GM18507 (cell line): ENCODE measurements at regions not wholly inside any gene's neighbourhood (a gene's known extent, or its start where the extent isn't known, plus 50 kb on each side); places are given as distances from the start of the nearest gene placed in this dataset.

Source experiments
- DNase-seq: peaks from one replicate; pipeline ENCODE4 v3.0.0; 2011; ENCODE audit warnings: low read depth; ENCODE audit not compliant: insufficient read length; ENCODE audit errors: extremely low spot score
- FAIRE-seq: peaks from 2 replicates; lab custom pipeline; 2011; peaks lifted over from hg19 to GRCh38; lab: Jason Lieb, UNC

- no peak for DNase-seq
These were observed 1213.6 kb downstream of the VRK1 start for GRCh38 chr14:98010784-98011183.

GRCh38 chr14:98014851-98015615 is 1217.9 kb downstream of the VRK1 start:
- FAIRE-seq (no peak), DNase-seq (no peak)

More at GRCh38 chr14:98010784-98011183, 1213.6 kb downstream of the VRK1 start:
- FAIRE-seq, result no peak

DNA sequence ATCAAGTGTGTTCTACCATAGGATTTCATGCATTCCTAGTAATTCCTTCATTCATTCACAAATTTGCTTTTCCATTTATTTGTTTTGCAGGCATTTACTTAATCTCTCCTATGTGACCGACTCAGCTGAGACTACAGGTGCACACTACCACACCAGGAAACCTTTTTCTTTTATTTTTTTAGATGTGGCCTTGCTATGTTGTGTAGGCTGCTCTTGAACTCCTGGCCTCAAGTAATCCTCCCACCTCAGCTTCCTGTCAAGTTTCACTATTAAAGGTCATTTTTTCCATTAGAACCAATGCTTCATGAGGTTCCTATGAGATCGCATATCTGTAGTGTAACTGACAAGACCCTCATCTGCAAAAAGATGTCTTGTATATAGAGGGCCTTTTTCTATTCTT is 1218.7 kb downstream of the VRK1 start:
- no peak for FAIRE-seq
- no peak for DNase-seq

DNA sequence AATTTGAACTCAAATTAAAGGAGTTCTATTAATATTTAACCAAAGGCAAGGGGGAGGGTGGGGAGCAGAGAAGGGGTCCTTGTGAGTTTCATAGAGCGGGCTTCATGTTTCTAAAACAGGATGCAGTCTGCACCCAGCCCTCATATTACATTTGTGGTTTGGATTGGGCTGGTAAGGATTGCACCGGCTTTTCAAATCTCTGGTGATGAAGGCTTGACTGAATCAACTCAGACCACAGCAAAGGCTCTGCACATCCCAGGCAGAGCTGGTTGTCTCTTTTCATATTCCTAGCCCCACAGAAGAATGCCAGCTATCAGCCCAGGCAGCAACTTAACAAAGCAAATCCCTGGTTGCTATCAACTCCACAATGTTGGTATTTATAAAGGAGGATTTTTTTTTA is 1221.4 kb downstream of the VRK1 start:
- FAIRE-seq (no peak), DNase-seq (no peak)

DNA sequence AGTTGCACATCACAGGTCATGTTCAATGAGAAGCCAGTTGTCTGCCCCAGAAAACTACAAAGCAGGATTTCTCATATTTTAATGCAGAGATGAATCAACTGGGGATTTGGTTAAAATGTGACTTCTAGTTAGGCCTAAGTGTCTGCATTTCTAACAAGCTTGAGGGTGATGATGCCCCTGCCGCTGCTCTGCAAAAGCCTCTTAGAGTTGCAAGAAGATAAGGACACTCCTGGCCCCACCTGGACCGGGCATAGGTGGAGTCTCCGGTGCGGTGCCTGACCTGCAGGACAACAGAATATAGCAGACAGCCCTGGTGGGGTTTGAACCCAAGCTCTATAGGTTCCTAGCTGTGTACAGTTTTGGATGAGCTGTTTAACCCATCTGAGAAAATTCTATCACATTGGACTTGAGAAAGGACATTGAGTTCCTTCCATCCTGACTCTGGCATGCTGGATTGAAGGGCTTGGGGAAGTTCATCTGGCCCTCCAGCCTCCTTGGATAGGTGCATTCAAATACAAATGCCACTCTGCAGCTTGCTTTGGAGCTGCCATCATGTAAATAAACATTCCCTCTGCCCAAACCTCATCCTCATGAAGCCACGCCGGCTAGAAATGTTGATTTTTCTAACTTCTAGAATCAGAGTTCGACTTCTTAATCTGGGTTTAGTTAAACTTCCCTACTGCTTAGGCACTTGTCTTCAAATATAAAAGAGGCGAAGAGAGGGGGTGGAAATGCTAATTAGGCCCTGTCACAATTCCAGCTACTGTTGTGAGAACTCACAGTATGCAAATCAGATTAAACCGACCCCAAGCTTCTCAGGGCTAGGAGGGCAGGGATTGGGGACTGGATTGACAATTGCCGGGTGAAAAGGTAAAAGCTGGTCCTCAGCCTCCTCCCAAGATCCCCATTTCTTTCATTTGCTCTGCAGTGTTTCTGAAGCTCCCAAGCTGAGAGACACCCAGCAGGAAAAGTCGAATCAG is 1225.6 kb downstream of the VRK1 start:
- no peak for DNase-seq
- FAIRE-seq, result no peak

DNA sequence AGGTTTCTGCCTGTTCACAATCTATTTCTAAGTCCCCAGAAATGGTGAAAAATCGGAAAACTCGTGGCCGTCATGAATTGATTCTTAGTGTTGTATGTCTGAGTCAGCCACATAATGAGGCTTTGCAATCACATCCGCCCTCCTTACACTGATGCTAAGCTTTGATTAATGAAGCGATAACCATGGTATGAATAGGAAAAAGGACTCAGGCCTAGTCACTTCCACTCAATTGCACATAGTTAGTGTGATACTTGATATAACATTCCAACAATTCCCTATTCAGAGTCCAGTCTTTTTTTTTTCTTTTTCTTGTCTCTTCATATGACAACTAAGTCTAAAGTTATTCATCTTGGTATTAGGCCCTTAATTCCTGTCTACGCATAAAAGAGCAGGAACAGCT is 1231.0 kb downstream of the VRK1 start:
- DNase-seq (no peak), FAIRE-seq (no peak)

- FAIRE-seq (no peak), DNase-seq (no peak)
These were observed 1236.6 kb downstream of the BCL11B start for GRCh38 chr14:98035396-98035795.

DNA sequence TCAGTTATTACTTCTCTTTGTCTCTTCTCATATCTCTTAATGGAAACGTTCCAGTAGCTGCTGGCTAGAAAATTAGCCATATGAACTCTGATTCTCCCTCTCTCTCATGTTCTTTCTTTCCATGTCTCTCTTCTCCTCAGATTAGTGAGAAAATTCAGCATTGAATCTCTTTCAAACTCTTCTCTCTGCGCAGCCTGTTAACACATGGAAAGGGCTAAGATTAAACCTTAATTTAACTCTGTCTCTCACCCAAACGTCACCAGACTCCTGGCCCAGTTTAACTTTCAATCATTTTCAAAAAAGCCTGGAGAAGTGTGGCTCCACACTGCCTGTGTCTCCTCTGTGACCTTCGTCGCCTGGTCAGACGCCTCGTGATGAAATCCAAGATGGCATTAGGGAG is 1234.2 kb downstream of the BCL11B start:
- no peak for DNase-seq

DNA sequence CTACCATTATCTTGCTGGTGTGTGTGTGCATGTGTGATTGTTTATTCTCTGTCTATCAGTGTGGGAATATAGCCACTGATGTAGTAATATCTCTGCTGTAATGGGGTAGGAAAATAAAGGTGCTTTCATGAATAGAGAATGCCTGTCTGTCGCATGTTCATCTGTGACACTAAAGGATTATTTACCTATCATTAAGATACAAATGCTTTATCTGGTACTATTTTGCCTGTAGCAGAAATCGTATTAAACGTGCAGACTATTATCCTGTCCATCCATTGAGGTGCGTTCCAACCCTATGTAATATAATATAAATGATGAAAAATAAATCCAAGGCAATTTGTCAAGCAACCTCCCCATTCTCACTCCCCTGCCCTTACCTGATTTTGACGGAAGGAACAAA is 1215.1 kb downstream of the BCL11B start:
- FAIRE-seq (no peak), DNase-seq (no peak)

More for the DNA sequence above, 1234.2 kb downstream of the BCL11B start:
- FAIRE-seq, result no peak

GRCh38 chr14:98059106-98059505 is 1212.9 kb downstream of the BCL11B start:
- FAIRE-seq (no peak), DNase-seq (no peak)

DNA sequence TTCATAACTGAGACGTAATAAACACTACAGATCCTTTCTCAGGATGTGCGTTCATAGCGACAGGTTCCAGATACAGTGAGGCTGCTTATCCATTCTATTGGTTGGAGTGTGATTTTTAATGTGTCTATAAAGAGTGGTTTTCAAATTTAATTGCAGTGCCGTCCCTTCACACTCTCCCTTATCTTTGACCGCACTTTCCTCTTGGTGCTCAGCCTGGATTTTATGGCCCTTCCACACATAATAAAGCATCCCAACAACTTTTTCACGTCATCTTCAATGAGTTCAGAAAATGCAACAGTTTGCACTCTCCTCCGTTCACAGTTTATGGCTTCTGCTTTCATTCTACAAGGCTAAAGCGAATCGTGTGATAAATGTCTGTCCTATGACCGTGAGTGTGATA is 1209.9 kb downstream of the BCL11B start:
- DNase-seq (no peak), FAIRE-seq (no peak)

GRCh38 chr14:98069712-98070171 is 1202.3 kb downstream of the BCL11B start:
- DNase-seq, result no peak

DNA sequence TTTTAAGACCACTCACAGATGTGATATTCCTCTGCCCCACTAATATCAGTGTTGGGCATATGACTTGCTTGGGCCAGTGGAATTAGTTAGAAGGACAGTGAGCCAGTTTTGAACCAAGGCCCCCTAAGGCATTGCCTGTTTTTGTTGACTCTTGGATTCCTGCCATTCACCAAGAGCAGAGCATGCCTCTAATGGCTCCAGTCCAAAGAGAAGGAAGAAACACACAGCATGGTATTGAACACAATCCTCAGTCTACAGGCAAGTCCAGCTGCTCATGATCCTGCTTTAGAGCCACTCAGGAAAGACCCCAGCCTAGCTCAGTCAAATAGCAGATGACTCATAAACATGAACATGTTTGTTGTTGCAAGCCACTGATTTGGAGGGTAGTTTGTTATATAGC is 1201.5 kb downstream of the BCL11B start:
- FAIRE-seq, result no peak
- no peak for DNase-seq

More at GRCh38 chr14:98069712-98070171, 1202.3 kb downstream of the BCL11B start:
- no peak for FAIRE-seq

DNA sequence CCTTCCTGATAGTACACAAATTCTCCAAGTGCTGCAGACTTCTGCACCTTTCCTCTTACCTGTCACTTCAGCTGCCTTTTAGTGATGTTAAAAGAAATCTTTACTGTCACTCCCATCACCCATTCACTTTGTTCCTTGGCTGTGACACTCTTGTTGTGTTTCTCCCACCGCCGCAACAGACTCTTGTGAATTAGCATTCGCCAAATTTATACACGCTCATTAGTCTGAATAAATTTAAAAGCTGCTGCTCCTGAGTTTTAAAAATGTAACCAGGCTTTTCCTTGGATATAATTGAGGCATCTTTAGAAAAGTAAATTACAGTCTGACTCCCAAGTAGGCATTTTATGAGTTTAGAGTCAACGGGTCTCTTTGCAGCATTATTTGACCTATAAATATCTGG is 1197.9 kb downstream of the BCL11B start:
- DNase-seq (no peak), FAIRE-seq (no peak)

DNA sequence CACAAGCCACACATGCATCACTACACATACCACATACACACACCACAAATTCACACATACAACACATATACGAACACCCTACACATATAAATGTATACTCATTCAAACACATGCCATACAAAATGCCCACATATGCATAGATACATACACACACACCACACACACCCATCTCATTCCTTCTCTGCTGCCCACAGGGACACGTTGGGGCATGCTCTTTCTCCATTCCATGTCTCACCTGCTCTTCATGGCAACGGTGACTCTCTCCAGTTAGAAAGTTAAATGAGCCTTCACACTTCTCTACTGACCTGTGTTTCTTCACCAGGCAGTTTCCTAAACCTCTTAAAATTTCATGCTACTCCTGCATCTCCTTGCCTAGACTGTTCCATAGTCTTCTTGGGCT is 1194.8 kb downstream of the BCL11B start:
- FAIRE-seq, result no peak
- DNase-seq, result no peak

- no peak for DNase-seq
- no peak for FAIRE-seq
These were observed 1189.2 kb downstream of the BCL11B start for GRCh38 chr14:98082833-98083232.

GRCh38 chr14:98085751-98086150 is 1186.2 kb downstream of the BCL11B start:
- FAIRE-seq (no peak), DNase-seq (no peak)

GRCh38 chr14:98093111-98093510 is 1178.9 kb downstream of the BCL11B start:
- FAIRE-seq (no peak), DNase-seq (no peak)

DNA sequence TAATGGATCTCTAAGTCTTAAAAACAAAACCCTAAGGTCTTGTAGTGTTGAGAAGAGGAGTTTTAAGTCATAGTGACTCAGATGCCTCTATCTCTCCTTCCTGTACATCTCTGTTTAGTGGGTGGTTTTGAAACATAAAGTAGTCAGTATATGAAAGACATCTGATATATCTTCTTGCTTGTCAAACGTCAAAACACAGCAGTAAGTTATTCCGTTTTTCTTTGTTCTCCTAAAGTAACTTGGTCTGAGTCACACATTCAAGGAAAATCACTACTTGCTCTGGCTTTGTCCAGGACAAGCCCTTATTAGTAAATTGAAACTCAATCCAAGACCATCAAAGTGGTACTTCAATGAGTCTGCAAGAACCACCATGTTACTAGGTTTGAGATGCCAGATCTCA is 1172.5 kb downstream of the BCL11B start:
- FAIRE-seq, result no peak
- no peak for DNase-seq

- FAIRE-seq, result no peak
- DNase-seq, result no peak
These were observed 1170.7 kb downstream of the BCL11B start for GRCh38 chr14:98101323-98101722.
